Neural progenitor cell (in vitro differentiated cells): ENCODE measurements at regions not wholly inside any gene's neighbourhood (a gene's known extent, or its start where the extent isn't known, plus 50 kb on each side); places are given as distances from the start of the nearest gene placed in this dataset.

ENCODE experiments used
- CTCF ChIP-seq: fragments of 200-600 bp; sonication (generic); IDR thresholded peaks from 2 replicates; pipeline ENCODE4 v1.5.1; 2017; ENCODE audit warnings: antibody characterized with exemption, mild to moderate bottlenecking
- EZH2 ChIP-seq: fragments of 200-600 bp; sonication (generic); IDR thresholded peaks from 2 replicates; pipeline ENCODE4 v1.6.1; 2017; ENCODE audit warnings: antibody characterized with exemption, mild to moderate bottlenecking, moderate library complexity
- EZH2phosphoT487 ChIP-seq: fragments of 200-600 bp; sonication (generic); IDR thresholded peaks from 2 replicates; pipeline ENCODE4 v1.6.1; 2017; ENCODE audit warnings: antibody characterized with exemption

GRCh38 chr4:71683309-71683708 lies 100.6 kb downstream of the GC start:
- TF ChIP-seq CTCF: no peak
- TF ChIP-seq EZH2phosphoT487: no peak
- no peak for TF ChIP-seq EZH2
